HFFc6 (cell line): ENCODE measurements at regions not wholly inside any gene's neighbourhood (a gene's known extent, or its start where the extent isn't known, plus 50 kb on each side); places are given as distances from the start of the nearest gene placed in this dataset.

ENCODE experiments used
- DNase-seq: peaks from one replicate; pipeline ENCODE4 v3.0.0-alpha.2; 2018
- H3K27ac Mint-ChIP-seq: 2 replicates; pipeline ENCODE4 v1.8.0; 2020; ENCODE audit warnings: mild to moderate bottlenecking, mixed read lengths
- H3K27me3 Mint-ChIP-seq: 2 replicates; pipeline ENCODE4 v1.8.0; 2021; ENCODE audit warnings: mild to moderate bottlenecking, moderate library complexity, mixed read lengths; ENCODE audit not compliant: insufficient read depth
- H3K36me3 Mint-ChIP-seq: 2 replicates; pipeline ENCODE4 v1.8.0; 2021; ENCODE audit warnings: low read depth, mixed read lengths
- H3K4me1 Mint-ChIP-seq: 2 replicates; pipeline ENCODE4 v1.8.0; 2020; ENCODE audit warnings: low read depth, mixed read lengths
- H3K4me3 Mint-ChIP-seq: 2 replicates; pipeline ENCODE4 v1.8.0; 2020; ENCODE audit warnings: mild to moderate bottlenecking, moderate library complexity, mixed read lengths
- H3K9me3 Mint-ChIP-seq: 2 replicates; pipeline ENCODE4 v1.8.0; 2020; ENCODE audit warnings: mild to moderate bottlenecking, mixed read lengths
- TF ChIP-seq, protein P1 (sequence below): fragments of 200-600 bp; sonication (generic); IDR thresholded peaks from 2 replicates; pipeline ENCODE4 v1.5.0; 2021; ENCODE audit warnings: antibody characterized with exemption, mild to moderate bottlenecking

DNA sequence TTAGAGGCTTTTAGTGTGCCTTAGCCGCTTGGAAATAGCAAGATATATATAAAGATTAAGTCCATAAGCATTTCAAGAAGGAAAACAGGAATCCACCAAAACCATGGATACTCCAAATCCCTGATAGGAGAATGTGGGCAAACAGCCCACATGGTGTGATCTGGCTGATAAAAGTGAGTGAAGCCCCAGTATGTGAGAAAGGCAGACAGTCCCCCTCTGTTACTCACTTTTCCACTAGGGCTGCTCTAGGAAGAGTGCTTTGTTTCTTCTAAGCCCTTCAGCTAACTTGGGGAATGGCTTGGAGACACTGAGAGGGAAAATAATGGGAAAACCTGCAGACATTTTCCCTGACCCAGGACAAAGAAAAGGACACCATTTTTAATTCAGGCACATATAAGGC, 802.3 kb upstream of the PRR20A start:
- no peak for DNase-seq
- Mint-ChIP-seq H3K36me3 (peaks cover 10% of the 10 kb centered on the region; the same call in 1 of the 2 replicates), H3K4me3 (no peak overlapping the region), H3K9me3 (peaks cover 47% of the 10 kb centered on the region), H3K27me3 (no peaks in the 10 kb centered on the region), H3K27ac (no peak overlapping the region), H3K4me1 (no peaks in the 10 kb centered on the region)
- TF ChIP-seq, protein P1, sequence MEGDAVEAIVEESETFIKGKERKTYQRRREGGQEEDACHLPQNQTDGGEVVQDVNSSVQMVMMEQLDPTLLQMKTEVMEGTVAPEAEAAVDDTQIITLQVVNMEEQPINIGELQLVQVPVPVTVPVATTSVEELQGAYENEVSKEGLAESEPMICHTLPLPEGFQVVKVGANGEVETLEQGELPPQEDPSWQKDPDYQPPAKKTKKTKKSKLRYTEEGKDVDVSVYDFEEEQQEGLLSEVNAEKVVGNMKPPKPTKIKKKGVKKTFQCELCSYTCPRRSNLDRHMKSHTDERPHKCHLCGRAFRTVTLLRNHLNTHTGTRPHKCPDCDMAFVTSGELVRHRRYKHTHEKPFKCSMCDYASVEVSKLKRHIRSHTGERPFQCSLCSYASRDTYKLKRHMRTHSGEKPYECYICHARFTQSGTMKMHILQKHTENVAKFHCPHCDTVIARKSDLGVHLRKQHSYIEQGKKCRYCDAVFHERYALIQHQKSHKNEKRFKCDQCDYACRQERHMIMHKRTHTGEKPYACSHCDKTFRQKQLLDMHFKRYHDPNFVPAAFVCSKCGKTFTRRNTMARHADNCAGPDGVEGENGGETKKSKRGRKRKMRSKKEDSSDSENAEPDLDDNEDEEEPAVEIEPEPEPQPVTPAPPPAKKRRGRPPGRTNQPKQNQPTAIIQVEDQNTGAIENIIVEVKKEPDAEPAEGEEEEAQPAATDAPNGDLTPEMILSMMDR, result no peak

DNA sequence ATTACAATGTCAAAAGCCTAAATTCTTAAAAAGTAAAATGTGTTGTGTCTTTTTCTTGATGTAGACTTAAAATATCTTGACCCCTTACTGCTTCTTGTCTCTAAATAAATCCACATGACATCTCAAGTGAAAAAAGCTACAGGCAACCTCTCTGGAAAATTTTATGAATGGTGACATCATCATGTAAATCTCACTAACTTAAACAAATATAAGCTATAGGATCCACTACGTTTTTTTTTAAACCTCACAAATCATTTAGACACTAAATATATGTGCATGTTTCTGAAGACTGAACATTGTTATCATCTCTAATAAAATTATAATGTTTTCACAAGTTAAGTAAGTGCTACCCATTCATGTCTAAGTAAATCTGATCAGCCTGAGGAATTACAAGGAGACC, 793.7 kb upstream of the PRR20A start:
- Mint-ChIP-seq H3K4me3 (no peak overlapping the region), H3K27ac (no peak overlapping the region), H3K36me3 (no peaks in the 10 kb centered on the region), H3K27me3 (no peaks in the 10 kb centered on the region), H3K9me3 (peaks cover 47% of the 10 kb centered on the region), H3K4me1 (no peaks in the 10 kb centered on the region)
- DNase-seq, result no peak
- TF ChIP-seq, protein P1, result no peak

- Mint-ChIP-seq H3K27ac (no peak overlapping the region), H3K27me3 (no peaks in the 10 kb centered on the region), H3K4me1 (no peaks in the 10 kb centered on the region), H3K9me3 (peaks cover 31% of the 10 kb centered on the region), H3K4me3 (no peak overlapping the region), H3K36me3 (no peaks in the 10 kb centered on the region)
- DNase-seq, result no peak
- TF ChIP-seq, protein P1, result no peak
These were observed 790.9 kb upstream of the PRR20A start for GRCh38 chr13:56349866-56350265.

- Mint-ChIP-seq H3K36me3 (no peaks in the 10 kb centered on the region), H3K4me3 (no peak overlapping the region), H3K27me3 (no peaks in the 10 kb centered on the region), H3K4me1 (no peaks in the 10 kb centered on the region), H3K9me3 (peaks cover 38% of the 10 kb centered on the region), H3K27ac (no peak overlapping the region)
- TF ChIP-seq, protein P1, result no peak
- no peak for DNase-seq
These were observed 789.7 kb upstream of the PRR20A start for GRCh38 chr13:56351041-56351440.

DNA sequence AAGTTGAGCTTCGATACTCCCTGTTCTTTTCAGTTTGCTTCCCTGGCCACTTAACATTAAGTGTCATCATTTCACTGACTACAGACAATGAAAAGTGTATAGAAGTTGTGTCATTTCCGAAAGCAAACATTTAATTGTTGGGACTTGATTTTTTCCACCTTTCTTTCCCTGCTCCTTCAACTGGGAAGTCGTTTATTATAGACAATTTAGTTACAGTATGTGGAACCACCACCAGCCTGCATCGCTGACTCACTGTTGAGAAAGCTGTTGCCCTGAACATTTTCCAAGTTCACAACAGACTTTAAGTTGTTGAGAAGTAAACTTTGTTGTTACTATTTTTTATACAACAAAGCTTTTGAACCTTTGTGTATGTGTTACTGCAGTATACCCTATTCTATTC, 788.4 kb upstream of the PRR20A start:
- DNase-seq, result no peak
- H3K27me3 Mint-ChIP-seq, result no peaks in the 10 kb centered on the region
- no peaks in the 10 kb centered on the region for H3K4me1 Mint-ChIP-seq
- H3K4me3 Mint-ChIP-seq, result no peak overlapping the region
- TF ChIP-seq, protein P1, result no peak
- no peaks in the 10 kb centered on the region for H3K36me3 Mint-ChIP-seq
- no peak overlapping the region for H3K27ac Mint-ChIP-seq
- H3K9me3 Mint-ChIP-seq, result peaks cover 34% of the 10 kb centered on the region

GRCh38 chr13:56352901-56353300, 787.8 kb upstream of the PRR20A start:
- Mint-ChIP-seq H3K4me1 (no peaks in the 10 kb centered on the region), H3K27ac (no peak overlapping the region), H3K9me3 (peaks cover 30% of the 10 kb centered on the region), H3K27me3 (no peaks in the 10 kb centered on the region), H3K4me3 (no peak overlapping the region), H3K36me3 (no peaks in the 10 kb centered on the region)
- no peak for DNase-seq
- TF ChIP-seq, protein P1, result no peak
